Neural progenitor cell (in vitro differentiated cells): ENCODE measurements at regions not wholly inside any gene's neighbourhood (a gene's known extent, or its start where the extent isn't known, plus 50 kb on each side); places are given as distances from the start of the nearest gene placed in this dataset.

Experiments used
- EZH2 ChIP-seq: fragments of 200-600 bp; sonication (generic); IDR thresholded peaks from 2 replicates; pipeline ENCODE4 v1.6.1; 2017; ENCODE audit warnings: antibody characterized with exemption, mild to moderate bottlenecking, moderate library complexity
- EZH2phosphoT487 ChIP-seq: fragments of 200-600 bp; sonication (generic); IDR thresholded peaks from 2 replicates; pipeline ENCODE4 v1.6.1; 2017; ENCODE audit warnings: antibody characterized with exemption
- TF ChIP-seq, protein P1 (sequence below): fragments of 200-600 bp; sonication (generic); IDR thresholded peaks from 2 replicates; pipeline ENCODE4 v1.5.1; 2017; ENCODE audit warnings: antibody characterized with exemption, mild to moderate bottlenecking

DNA sequence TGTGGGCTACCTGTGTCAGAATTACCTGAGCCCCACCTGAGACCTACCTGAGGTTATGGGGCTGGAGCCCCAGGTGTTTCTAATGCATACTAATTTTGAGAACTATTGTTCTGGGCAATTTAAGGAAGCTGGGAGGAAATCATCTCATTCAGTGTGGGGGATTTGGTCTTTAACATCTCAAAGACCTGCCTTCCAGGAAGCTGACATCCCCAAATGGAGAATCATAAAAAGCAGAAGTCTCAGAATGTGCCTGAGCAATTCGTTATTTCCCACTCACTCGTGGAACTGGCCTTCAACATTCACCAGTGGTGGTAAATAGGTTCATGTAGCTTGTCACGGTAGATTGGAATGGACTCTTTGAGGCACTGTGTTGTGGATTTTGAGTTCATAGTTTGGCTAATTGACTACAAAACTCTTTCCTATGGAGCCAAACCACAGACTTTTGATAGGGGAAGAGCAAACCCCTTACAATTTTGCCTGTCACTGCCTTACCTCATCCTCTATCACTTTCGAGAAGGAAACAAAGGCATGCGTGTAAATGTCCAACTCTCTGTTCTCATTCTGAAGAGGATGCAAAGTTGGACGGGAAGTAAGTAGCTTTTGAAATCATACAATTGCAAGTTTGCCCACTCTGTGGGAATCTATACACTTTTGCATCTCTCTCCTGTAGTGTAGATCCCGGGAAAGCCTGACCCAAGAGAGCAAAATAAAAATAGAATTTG lies 521.0 kb upstream of the MDFIC2 start:
- TF ChIP-seq EZH2 (no peak), EZH2phosphoT487 (no peak)
- TF ChIP-seq, protein P1, sequence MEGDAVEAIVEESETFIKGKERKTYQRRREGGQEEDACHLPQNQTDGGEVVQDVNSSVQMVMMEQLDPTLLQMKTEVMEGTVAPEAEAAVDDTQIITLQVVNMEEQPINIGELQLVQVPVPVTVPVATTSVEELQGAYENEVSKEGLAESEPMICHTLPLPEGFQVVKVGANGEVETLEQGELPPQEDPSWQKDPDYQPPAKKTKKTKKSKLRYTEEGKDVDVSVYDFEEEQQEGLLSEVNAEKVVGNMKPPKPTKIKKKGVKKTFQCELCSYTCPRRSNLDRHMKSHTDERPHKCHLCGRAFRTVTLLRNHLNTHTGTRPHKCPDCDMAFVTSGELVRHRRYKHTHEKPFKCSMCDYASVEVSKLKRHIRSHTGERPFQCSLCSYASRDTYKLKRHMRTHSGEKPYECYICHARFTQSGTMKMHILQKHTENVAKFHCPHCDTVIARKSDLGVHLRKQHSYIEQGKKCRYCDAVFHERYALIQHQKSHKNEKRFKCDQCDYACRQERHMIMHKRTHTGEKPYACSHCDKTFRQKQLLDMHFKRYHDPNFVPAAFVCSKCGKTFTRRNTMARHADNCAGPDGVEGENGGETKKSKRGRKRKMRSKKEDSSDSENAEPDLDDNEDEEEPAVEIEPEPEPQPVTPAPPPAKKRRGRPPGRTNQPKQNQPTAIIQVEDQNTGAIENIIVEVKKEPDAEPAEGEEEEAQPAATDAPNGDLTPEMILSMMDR: no peak
